Stimulated activated CD4-positive, alpha-beta T cell treated with anti-CD3 and anti-CD28 coated beads, Interleukin-12 subunit alpha, Interleukin-12 subunit beta, amount 100 ng/mL, for 24 hours (primary cell): ENCODE measurements at regions not wholly inside any gene's neighbourhood (a gene's known extent, or its start where the extent isn't known, plus 50 kb on each side); places are given as distances from the start of the nearest gene placed in this dataset.
"Not testable (repeated sequence)": the region's sequence is repeated elsewhere in the genome, so short reads cannot be mapped to it uniquely, and the experiment has no call there.

Experiments used
- DNase-seq, 2 experiments: peaks; one replicate each; pipeline ENCODE4 v3.0.0-alpha.2; 2020; ENCODE audit warnings: low read depth in 2 of 2

GRCh38 chr7:155953781-155954549, 141.7 kb upstream of the SHH start:
- no peak for DNase-seq

GRCh38 chr7:155953501-155953778, 141.2 kb upstream of the SHH start:
- no peak for DNase-seq

DNA sequence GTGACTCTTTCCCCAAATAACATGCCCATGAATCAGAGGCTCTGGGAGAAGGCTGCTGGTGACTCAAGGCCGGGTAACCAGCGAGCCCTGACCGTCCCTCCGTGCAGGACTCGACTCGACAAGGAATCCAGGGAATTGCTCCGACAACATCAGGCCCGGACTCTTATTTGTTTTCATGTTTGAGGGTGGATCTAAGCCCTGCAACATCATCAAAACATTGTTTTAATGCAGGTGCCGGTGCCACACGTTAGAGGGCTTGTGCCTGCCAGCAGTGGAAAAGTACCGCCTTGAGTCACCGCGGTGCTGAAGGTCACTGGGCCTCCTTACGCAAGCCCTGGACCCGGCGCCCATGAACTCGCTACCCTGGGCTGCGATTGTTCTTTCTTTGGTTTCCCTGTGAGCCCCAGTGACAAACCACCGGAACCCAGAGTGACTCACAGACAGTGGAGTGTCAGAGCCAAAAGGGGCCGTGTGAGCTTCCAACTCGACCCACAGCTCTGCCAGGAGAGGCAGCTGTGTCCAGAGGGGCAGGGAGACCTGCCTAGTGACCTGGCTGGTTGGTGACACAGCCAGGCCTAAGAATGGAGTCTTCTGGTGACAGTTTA, 139.4 kb upstream of the SHH start:
- DNase-seq: no peak

- DNase-seq: no peak
These were observed 138.8 kb upstream of the SHH start for GRCh38 chr7:155950898-155951553.

DNA sequence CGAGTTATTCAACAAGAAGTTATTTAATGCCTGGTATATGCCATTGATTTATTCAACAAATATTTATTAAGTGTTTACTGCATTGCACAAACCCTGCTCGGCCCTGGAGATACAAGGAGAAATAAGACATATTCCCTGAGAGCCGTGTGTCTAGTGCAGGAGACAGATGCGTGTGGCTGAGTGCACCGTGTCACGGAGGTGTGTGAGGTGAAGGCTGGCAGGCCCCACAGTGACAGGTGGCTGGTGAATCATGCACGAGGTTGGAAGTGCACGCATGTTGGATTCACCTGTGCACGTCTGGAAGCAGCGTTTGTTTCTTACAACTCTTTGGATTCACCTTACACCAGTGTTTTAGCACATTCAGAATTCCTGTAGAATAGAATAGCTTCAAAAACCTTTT, 136.6 kb upstream of the SHH start:
- no peak for DNase-seq

DNA sequence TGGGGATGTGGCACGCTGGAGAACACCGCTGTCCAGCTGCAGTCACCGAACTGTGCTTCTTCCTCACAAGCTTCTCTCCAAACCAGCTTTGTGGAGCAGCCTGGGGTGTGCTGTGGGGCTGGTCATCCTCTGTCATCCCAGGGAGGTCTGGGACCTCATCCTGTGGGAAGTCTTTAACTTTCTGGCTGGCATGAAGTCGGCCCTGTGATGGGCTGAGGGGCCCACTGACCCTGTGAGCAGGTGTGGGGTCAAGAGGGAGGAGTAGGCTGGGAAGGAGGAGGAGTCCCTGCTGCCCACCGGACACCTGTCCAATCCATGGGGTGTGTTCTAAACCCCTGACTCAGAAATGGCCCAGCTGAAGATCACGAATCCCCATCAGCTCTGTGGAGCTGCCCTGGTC, 136.2 kb upstream of the SHH start:
- no peak for DNase-seq

DNA sequence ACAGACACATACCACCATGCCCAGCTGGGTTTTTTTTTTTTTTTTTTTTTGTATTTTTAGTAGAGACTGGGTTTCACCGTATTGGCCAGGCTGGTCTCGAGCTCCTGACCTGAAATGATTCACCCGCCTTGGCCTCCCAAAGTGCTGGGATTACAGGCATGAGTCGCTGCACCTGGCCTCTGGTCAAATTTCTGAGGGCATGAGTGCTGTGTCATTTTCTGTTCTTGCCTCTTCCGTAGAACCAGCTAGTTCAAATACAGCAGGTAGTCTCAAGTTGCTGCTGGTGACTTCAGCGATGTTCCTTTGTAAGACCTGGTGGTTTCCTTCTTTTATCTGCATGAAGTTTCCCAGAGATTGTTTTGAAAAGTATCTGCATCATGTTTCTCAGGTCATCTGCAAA, 134.8 kb upstream of the SHH start:
- no peak for DNase-seq

- DNase-seq: no peak
These were observed 133.5 kb upstream of the SHH start for GRCh38 chr7:155945670-155946325.

DNA sequence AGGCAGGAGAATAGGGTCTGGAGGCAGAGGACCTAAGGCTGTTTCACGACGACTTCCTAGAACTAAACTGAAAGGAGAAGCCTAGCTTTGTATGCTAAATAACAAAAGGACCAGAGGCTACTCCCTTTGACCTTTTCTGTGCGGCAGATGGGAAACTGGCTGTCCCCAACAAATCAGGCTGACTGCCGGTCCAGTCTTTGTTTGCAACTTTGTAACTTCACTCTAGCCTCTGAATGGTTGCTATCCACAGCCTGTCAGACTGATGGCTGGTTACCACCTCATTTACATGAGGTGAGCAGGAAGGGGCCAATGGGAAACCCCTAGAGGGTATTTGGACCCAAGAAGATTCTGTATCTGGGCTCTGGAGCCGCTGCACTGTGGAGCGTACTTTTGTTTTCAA, 132.6 kb upstream of the SHH start:
- no peak for DNase-seq

- DNase-seq: no peak
These were observed 131.1 kb upstream of the SHH start for GRCh38 chr7:155943251-155943899.

GRCh38 chr7:155942226-155942950, 130.1 kb upstream of the SHH start:
- no peak for DNase-seq

- DNase-seq: no peak
These were observed 129.4 kb upstream of the SHH start for GRCh38 chr7:155941688-155942087.

DNA sequence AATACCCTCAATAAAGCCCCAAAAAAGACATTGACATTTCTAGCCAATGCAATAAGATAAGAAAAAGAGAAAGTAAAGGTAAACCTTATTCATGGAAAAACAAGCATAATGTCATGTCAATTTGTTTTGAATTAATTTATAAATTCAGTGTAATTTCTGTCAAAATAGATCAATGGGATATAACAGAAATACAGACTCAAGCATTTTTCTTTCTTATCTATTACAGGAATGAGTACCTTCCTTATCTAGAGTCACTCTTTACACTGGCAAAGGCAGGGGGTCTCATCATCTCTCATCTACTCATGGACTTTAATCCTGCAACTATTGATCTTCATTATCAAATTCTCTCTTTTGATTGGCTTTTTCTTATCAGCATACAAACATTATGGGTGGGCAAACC, 127.1 kb upstream of the SHH start:
- no peak for DNase-seq

DNA sequence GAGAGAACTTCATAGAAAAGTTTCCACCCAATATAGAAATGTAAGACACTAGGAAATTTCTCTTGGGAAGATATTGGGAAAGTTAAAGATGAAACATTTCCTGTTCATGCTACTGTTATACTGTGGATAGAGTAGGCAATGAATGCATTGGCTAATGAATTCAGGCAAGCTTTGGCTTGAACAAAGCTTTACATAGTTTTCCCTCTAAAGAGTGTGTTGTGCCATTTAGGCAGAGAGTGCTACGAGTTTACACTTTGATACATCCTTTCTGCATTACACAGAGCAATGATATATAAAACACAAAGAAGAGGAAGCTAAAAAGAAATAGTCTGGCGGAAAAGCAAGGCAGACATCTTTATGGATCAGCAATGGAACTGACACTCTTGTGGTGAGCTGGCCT, 125.9 kb upstream of the SHH start:
- no peak for DNase-seq

DNA sequence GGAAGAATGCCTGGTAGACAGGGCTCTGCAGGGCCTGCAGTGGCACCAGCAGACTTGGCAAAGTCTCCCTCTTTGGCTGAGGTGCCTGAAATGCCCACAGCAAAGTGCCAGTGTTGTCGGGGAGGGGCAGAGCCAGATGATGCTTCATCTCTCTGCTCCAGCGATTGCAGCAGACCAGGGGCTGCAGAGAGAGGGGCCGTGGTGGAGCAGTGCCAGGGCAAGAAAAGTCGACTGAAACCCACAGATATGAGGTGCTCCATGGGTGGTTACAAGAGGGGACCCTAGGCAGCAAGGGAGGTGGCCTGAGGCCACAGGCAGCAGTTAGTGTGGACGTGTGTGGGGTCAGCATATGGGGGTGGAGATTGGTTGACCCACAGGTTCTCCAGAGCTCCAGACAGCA, 123.5 kb upstream of the SHH start:
- no peak for DNase-seq

- no peak for DNase-seq
These were observed 122.8 kb upstream of the SHH start for GRCh38 chr7:155935005-155935557.

DNA sequence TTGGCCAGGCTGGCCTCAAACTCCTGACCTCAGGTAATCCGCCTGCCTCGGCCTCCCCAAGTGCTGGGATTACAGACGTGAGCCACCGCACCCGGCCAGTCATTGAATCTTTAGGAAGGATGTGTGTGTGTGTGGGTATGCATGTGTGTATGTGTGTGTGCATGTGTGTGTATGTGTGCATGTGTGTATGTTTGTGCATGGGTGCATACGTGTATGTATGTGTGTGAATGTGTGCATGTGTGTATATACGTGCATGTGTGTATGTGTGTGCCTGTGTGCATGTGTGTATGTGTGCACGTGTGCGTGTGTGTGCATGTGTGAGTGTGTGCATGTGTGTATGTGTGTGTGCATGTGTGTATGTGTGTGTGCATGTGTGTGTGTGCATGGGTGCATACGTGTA, 120.1 kb upstream of the SHH start:
- DNase-seq: not testable (repeated sequence)

- no peak for DNase-seq
These were observed 119.3 kb upstream of the SHH start for GRCh38 chr7:155931396-155932085.

DNA sequence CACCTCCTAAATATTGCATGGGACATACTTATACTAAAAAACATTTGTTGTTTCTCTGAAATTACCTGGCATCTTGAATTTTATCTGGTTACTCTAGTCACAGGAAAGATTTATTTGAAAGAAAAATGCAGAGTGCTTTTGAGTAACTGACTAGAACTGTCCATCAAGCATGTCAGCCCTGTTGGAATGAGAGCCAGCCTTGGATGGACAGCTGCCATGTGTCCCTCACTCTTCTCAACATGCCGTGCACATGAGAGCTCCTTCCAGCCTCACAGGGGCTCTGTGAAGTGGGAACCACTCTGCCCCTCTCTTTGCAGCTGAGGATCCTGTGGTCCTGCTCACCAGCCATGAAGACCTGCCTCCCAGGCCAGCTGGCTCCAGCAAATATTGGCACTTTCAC, 118.3 kb upstream of the SHH start:
- no peak for DNase-seq

DNA sequence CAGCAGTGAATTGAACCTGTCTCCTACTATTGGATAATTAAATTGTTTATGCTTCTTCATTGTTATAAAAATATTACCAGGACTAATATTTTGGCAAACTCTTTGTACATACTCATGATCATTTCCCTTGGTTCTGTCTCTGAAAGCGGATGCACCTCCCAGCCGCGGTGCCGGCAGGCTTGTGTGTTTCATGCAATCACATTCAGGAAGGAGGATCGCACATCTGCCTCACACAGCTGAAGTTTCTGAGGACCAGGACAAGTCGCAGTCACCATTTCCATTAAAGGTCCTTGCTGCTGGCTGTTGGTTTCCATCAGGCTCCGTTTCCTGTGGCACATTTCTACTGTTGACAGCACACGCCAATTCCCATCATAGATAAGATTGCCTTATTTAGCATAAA, 117.8 kb upstream of the SHH start:
- no peak for DNase-seq

GRCh38 chr7:155928583-155928982, 116.3 kb upstream of the SHH start:
- no peak for DNase-seq
